Ovary (tissue), 3 donors: ENCODE measurements at regions not wholly inside any gene's neighbourhood (a gene's known extent, or its start where the extent isn't known, plus 50 kb on each side); places are given as distances from the start of the nearest gene placed in this dataset.

Experiments used
- POLR2A ChIP-seq: fragments of 450-650 bp; IDR thresholded peaks from one replicate; pipeline ENCODE4 v1.6.1; 2017; ENCODE audit warnings: antibody characterized with exemption, mild to moderate bottlenecking, moderate library complexity
- TF ChIP-seq, protein P1 (sequence below), 3 donors: fragments of 450-650 bp in 2 of 3; fragments of 200-600 bp in 1 of 3; IDR thresholded peaks; one replicate each; pipeline versions ENCODE4 v1.5.1 to v1.8.0; 2016 to 2022; ENCODE audit warnings: antibody characterized with exemption in 3 of 3, mild to moderate bottlenecking in 1 of 3
- donor health status: DM: no; HTN: no; CAD: no.

DNA sequence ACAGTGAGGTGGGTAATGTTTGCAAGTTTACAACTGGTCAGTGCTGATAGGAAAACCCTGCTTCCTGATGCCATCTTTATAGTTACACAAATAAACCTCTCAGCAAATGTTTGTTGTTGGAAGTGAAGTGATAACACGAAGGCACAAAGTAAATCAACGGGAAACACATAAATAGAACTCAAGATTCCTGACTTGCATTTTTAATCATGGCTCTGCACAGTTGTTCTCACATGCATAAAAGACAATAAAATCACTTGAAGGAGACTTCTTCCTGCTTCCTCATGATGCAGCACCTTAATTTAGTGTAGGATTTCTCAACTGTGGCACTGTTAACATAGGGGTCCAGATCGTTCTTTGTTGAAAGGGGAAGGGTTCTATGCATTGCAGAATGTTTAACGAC, 907.7 kb downstream of the RAB28 start:
- TF ChIP-seq POLR2A, result no peak
- TF ChIP-seq, protein P1, sequence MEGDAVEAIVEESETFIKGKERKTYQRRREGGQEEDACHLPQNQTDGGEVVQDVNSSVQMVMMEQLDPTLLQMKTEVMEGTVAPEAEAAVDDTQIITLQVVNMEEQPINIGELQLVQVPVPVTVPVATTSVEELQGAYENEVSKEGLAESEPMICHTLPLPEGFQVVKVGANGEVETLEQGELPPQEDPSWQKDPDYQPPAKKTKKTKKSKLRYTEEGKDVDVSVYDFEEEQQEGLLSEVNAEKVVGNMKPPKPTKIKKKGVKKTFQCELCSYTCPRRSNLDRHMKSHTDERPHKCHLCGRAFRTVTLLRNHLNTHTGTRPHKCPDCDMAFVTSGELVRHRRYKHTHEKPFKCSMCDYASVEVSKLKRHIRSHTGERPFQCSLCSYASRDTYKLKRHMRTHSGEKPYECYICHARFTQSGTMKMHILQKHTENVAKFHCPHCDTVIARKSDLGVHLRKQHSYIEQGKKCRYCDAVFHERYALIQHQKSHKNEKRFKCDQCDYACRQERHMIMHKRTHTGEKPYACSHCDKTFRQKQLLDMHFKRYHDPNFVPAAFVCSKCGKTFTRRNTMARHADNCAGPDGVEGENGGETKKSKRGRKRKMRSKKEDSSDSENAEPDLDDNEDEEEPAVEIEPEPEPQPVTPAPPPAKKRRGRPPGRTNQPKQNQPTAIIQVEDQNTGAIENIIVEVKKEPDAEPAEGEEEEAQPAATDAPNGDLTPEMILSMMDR (IDR thresholded peaks at IDR 0.05), result no peak
